GM18505 (cell line): ENCODE measurements at regions not wholly inside any gene's neighbourhood (a gene's known extent, or its start where the extent isn't known, plus 50 kb on each side); places are given as distances from the start of the nearest gene placed in this dataset.

ENCODE experiments used
- ATAC-seq: cut with Tn5 transposase; IDR thresholded peaks from one replicate; pipeline ENCODE4 v1.9.1; 2021; ENCODE audit not compliant: unreplicated experiment
- POLR2A ChIP-seq: IDR thresholded peaks from 4 replicates; pipeline ENCODE4 v1.6.1; 2011; ENCODE audit warnings: borderline replicate concordance; ENCODE audit not compliant: insufficient read depth, insufficient read length; ENCODE audit errors: extremely low read depth

DNA sequence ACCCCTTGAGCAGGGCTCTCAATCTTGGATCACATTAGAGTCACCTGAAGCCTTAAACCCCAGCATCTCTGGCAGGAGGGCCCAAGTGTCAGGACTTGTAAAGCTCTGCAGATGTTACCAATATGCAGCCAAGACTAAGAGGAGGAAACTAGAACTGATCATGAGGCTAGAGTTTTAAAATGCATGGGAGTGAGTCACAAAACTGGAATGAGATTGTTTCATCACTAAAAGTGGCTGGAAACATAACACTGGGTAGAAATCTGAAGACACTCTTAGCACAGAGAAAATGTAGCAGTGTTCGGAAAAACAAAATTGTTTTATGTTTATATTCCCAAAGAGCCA is 63.3 kb upstream of the GHITM start:
- TF ChIP-seq POLR2A, result no peak
- ATAC-seq, result no peak

DNA sequence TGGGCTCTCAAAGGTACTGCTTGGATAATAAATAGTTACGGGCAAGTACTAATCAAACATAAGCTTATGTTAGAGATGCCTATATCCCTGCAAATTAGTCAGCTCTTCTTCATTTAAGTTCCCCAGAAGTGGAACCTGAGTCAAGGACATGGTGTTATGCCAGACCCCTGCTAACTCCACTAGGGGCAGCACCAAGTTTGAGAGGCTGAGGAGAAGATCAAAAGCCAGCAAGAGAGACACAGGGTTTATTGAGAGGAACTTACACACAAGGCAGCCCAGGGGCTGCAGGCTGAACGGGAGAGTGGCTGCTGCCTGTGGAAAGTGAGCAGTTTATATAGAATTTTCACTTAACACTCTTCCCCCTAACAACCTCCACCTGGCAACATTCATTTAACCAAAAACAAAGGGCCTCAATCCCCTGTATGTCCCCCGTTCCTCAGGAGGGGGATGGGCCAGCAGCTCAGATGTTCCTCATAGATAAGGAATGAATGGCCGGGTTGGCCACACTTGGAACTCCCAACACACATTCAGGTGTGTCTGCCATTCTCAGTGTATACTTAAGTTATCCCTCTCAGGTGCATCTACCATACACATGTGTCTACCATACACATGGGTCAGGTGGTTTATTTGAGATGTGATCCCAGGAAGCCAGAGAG is 62.6 kb upstream of the GHITM start:
- TF ChIP-seq POLR2A, result no peak
- no peak for ATAC-seq

DNA sequence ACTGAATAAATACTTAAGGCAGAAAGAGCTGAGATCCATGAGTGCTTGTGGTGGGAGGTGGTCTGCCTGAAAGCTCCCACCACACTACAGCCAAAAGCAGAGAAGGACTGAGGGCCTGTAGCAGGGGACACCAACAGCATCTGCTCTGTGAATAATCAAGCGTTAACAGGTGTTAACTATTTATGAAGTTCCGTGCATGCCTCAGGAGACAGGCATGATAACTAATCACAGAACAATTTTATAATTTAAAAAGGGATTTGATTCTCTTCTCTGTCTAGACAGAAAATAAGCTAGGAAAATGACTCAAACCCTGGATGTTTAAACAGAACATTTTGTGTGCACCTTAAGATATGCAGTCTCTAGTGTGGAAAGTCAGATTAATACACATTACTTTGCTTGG is 61.5 kb upstream of the GHITM start:
- ATAC-seq, result no peak
- TF ChIP-seq POLR2A, result no peak

DNA sequence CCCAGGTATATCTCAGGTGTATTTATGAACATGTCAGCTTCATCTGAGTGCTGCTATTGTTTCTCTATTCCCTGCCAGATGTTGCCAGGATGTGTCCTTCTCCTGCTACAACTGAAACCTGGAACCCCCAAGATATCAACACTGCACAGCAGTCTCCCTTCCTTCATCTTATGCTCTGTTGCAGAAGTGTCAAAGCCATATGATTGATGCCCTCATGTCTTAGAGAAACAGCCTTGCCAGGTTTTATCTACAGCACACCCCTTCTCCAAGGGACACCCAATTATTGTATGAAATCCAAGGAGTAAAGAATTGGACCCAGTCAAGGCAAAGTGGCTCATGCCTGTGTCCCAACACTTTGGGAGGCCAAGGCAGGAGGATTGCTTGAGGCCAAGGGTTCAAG is 60.5 kb upstream of the GHITM start:
- TF ChIP-seq POLR2A, result no peak
- no peak for ATAC-seq

DNA sequence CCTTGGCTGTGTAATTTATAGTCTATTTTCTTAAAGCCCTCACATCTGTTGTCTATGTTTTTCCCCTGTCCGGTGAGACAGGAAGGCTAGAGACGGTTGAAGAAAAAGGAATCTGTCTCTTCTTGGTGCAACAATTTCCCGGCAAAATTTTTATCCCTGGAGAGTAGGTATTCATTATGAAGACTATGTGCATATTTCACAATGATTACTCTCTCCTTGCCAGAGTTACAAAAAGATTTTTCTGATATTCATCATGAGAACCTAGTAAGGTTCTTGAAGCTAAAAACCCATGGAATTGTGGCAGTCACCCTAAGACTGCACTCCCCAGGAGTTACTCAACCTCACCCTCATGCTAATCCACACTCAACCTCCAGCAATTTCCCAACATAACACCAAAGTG is 55.0 kb upstream of the GHITM start:
- no peak for ATAC-seq
- TF ChIP-seq POLR2A, result no peak

DNA sequence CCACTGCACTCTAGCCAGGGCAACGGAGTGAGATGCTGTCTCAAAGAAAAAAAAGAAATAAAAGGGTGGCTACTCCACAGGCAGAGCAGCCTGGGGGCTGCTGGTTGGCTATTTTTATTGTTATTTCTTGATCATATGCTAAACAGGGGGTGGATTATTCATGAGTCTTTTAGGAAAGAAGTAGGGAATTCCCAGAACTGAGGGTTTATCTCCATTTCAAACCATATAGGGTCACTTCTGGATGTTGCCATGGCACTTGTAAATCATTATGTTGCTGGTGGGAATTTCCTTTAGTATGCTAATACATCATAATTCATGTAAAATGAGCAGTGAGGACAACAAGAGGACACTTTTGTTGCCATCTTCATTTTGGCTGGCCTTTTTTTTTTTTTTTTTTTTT is 52.1 kb upstream of the GHITM start:
- ATAC-seq, result no peak
- TF ChIP-seq POLR2A, result no peak

DNA sequence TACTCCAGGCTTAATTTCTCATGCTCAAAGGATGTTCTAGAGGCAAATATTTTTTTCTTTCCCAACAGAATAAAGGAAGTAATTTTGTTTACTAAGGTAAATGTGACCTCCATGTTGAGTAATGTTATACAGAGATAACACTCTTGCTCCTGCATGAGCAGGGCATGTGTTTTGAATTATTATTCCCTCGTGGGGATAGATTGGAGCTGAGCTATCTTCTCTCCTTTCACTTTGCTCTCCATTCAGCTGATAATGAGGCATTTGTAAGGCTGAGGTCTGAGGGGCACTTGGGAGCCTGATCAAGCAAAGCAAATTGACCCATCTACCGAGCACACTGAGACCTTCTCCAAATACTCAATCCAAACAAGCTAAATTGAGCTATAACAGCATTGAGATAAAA is 50.7 kb upstream of the GHITM start:
- TF ChIP-seq POLR2A, result no peak
- ATAC-seq, result no peak

DNA sequence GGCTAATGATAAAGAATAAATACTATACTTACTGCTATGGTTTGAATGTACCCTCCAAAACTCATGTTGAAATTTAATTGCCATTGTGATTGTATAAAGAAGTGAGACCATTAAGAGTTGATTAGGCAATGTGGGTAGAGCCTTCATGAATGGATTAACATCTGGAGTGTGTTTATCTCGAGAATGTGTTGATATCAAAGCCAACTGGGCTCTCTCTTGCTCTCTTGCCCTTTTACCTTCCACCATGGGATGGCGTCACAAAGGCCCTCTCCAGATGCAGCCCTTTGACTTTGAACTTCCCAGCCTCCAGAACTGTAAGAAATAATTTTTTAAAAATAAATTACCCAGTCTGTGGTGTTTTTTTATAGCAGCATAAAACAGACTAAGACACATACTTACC is 50.1 kb upstream of the GHITM start:
- no peak for TF ChIP-seq POLR2A
- ATAC-seq, result no peak
